ENCODE measurements at regions not wholly inside any gene's neighbourhood (a gene's known extent, or its start where the extent isn't known, plus 50 kb on each side); places are given as distances from the start of the nearest gene placed in this dataset.

DNA sequence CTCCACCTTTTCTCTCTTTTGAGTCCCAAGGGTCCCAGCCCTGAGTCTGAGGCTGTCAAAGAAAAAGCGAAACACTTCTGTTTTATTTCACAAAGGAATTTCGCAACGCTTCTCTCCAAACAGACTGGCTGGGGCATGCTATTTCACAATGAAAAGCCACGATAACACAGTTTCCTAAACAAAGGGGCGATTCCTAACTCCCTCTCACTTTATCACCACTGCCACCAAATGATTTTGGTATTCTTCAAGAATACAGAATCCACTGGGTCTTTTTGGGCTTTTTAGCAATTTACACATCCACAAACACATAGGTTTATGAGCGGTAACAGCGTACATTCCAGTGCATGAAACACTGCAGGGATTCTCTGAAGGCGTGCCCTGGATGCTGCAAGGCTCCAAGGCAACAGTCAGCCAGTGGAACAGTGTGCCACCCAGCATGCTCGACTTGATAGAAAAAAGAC, 161.2 kb downstream of the DAD1 start:
- ATAC-seq (ENCODE audit: low read depth) (no peak), DNase-seq (no peak)
- no peaks in the 10 kb centered on the region for H3K36me3 ChIP-seq (replicated peaks in 1 of 2; ENCODE audit: control extremely low read depth in 1 of 2, control insufficient read depth in 1 of 2, extremely low read depth in 1 of 2, insufficient read depth in 2 of 2, low read length in 1 of 2)
- no peak overlapping the region for H3K27ac ChIP-seq (ENCODE audit: low read length in 2 of 2)
- H3K27me3 ChIP-seq (replicated peaks in 1 of 4; ENCODE audit: control extremely low read depth in 1 of 4, control insufficient read depth in 3 of 4, insufficient read depth in 4 of 4, low read length in 3 of 4), result peaks cover 0 to 49% (median 34%) of the 10 kb centered on the region in 4 experiments
- H3K9me3 ChIP-seq (ENCODE audit: control extremely low read depth in 1 of 3, control insufficient read depth in 2 of 3, insufficient read depth in 1 of 3, low read length in 2 of 3), result no peaks in the 10 kb centered on the region
- 35% methylated on average over 8 of the region's 9 CpGs for WGBS (ENCODE audit: insufficient coverage)
- intact Hi-C loops (cut with micrococcal nuclease), result no loop called here
- POLR2A ChIA-PET, result no interaction called here
- TF ChIP-seq, protein P1, sequence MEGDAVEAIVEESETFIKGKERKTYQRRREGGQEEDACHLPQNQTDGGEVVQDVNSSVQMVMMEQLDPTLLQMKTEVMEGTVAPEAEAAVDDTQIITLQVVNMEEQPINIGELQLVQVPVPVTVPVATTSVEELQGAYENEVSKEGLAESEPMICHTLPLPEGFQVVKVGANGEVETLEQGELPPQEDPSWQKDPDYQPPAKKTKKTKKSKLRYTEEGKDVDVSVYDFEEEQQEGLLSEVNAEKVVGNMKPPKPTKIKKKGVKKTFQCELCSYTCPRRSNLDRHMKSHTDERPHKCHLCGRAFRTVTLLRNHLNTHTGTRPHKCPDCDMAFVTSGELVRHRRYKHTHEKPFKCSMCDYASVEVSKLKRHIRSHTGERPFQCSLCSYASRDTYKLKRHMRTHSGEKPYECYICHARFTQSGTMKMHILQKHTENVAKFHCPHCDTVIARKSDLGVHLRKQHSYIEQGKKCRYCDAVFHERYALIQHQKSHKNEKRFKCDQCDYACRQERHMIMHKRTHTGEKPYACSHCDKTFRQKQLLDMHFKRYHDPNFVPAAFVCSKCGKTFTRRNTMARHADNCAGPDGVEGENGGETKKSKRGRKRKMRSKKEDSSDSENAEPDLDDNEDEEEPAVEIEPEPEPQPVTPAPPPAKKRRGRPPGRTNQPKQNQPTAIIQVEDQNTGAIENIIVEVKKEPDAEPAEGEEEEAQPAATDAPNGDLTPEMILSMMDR (IDR thresholded peaks at IDR 0.05), result no peak
- TF ChIP-seq EZH2 (IDR thresholded peaks at IDR 0.05; ENCODE audit: borderline replicate concordance, insufficient read depth, low read depth, low read length, poor library complexity, severe bottlenecking), result no peak
- CTCF ChIA-PET, result no interaction called here
- H3K4me3 ChIP-seq (ENCODE audit: control extremely low read depth in 1 of 5, extremely low read depth in 1 of 5, insufficient read depth in 1 of 5, low read depth in 2 of 5, low read length in 4 of 5), result peak overlapping the region in 1 of 5 experiments; percentile 25
- no peak overlapping the region for H3K27ac Mint-ChIP-seq
- no peak overlapping the region for H2AFZ ChIP-seq (ENCODE audit: insufficient read depth, low read depth, low read length, poor library complexity, severe bottlenecking)
- no peak overlapping the region for H3K4me2 ChIP-seq (replicated peaks; ENCODE audit: low read depth, low read length, poor library complexity, severe bottlenecking)
- no peaks in the 10 kb centered on the region for H3K9me3 Mint-ChIP-seq (ENCODE audit: insufficient read depth)
- no peak overlapping the region for H3K9ac ChIP-seq (ENCODE audit: low read length)
- no peaks in the 10 kb centered on the region for H3K79me2 ChIP-seq (ENCODE audit: control insufficient read depth, insufficient read depth, low read length)
- H3K4me3 Mint-ChIP-seq, result no peak overlapping the region
- peaks cover 27% of the 10 kb centered on the region for H3K4me1 Mint-ChIP-seq
- peaks cover 35% of the 10 kb centered on the region for H3K27me3 Mint-ChIP-seq
- H4K20me1 ChIP-seq (ENCODE audit: control insufficient read depth, insufficient read depth, low read length, poor library complexity, severe bottlenecking), result no peaks in the 10 kb centered on the region
- H3K4me1 ChIP-seq (ENCODE audit: control insufficient read depth in 2 of 2, insufficient read depth in 2 of 2, low read length in 2 of 2), result peaks cover 21 to 25% of the 10 kb centered on the region in 2 donors

- H3K9me3 Mint-ChIP-seq (ENCODE audit: insufficient read depth), result no peaks in the 10 kb centered on the region
- no peak for ATAC-seq (ENCODE audit: low read depth)
- no peak overlapping the region for H3K27ac Mint-ChIP-seq
- Histone ChIP-seq H3K36me3 (replicated peaks in 1 of 2; ENCODE audit: control extremely low read depth in 1 of 2, control insufficient read depth in 1 of 2, extremely low read depth in 1 of 2, insufficient read depth in 2 of 2, low read length in 1 of 2) (no peaks in the 10 kb centered on the region), H3K4me3 (ENCODE audit: control extremely low read depth in 1 of 5, extremely low read depth in 1 of 5, insufficient read depth in 1 of 5, low read depth in 2 of 5, low read length in 4 of 5) (no peak overlapping the region), H2AFZ (ENCODE audit: insufficient read depth, low read depth, low read length, poor library complexity, severe bottlenecking) (no peak overlapping the region), H3K79me2 (ENCODE audit: control insufficient read depth, insufficient read depth, low read length) (no peaks in the 10 kb centered on the region), H4K20me1 (ENCODE audit: control insufficient read depth, insufficient read depth, low read length, poor library complexity, severe bottlenecking) (no peaks in the 10 kb centered on the region), H3K4me2 (replicated peaks; ENCODE audit: low read depth, low read length, poor library complexity, severe bottlenecking) (no peak overlapping the region), H3K27ac (ENCODE audit: low read length in 2 of 2) (no peak overlapping the region), H3K9ac (ENCODE audit: low read length) (no peak overlapping the region), H3K4me1 (ENCODE audit: control insufficient read depth in 2 of 2, insufficient read depth in 2 of 2, low read length in 2 of 2) (peaks cover 19 to 23% of the 10 kb centered on the region in 2 donors), H3K9me3 (ENCODE audit: control extremely low read depth in 1 of 3, control insufficient read depth in 2 of 3, insufficient read depth in 1 of 3, low read length in 2 of 3) (no peaks in the 10 kb centered on the region), H3K27me3 (replicated peaks in 1 of 4; ENCODE audit: control extremely low read depth in 1 of 4, control insufficient read depth in 3 of 4, insufficient read depth in 4 of 4, low read length in 3 of 4) (peaks cover 0 to 49% (median 34%) of the 10 kb centered on the region in 4 experiments)
- no peak overlapping the region for H3K4me3 Mint-ChIP-seq
- ChIA-PET CTCF (interaction anchor here (0.8 kb wide), 1 partner anchor 32 kb away, joined by 3 read pairs; no protein-coding TSS in a partner anchor), POLR2A (no interaction called here)
- H3K4me1 Mint-ChIP-seq, result peaks cover 28% of the 10 kb centered on the region
- no peak for DNase-seq
- peaks cover 35% of the 10 kb centered on the region for H3K27me3 Mint-ChIP-seq
- intact Hi-C loops (cut with micrococcal nuclease), result no loop called here
- no peak for TF ChIP-seq EZH2 (IDR thresholded peaks at IDR 0.05; ENCODE audit: borderline replicate concordance, insufficient read depth, low read depth, low read length, poor library complexity, severe bottlenecking)
- TF ChIP-seq, protein P1 (IDR thresholded peaks at IDR 0.05), result no peak
- WGBS (ENCODE audit: insufficient coverage), result 76% methylated on average over 4 of the region's 7 CpGs
These were observed 162.3 kb downstream of the DAD1 start for GRCh38 chr14:22426711-22427110.
